GM23338 (cell line): ENCODE measurements at regions not wholly inside any gene's neighbourhood (a gene's known extent, or its start where the extent isn't known, plus 50 kb on each side); places are given as distances from the start of the nearest gene placed in this dataset. TPM values are rescaled to one million over a fixed set of nuclear protein-coding genes. Genes with fewer than 3 reads are reported as not detected.

Experiments
- microRNA-seq: library from miRNA; unstranded; fragments of <30 nt; microRNA quantifications from one replicate; pipeline ENCODE4, GENCODE V29; 2017

Small RNA genes lying in the stretch of these regions (microRNA-seq; reads per million reads assigned to microRNA genes)
- not detected for gene MIR1302-1
